Upper lobe of left lung (tissue), 6 donors: ENCODE measurements at regions not wholly inside any gene's neighbourhood (a gene's known extent, or its start where the extent isn't known, plus 50 kb on each side); places are given as distances from the start of the nearest gene placed in this dataset.

Experiments
- ATAC-seq, 2 donors: fragments of 200-7000 bp; cut with Tn5 transposase; one replicate each; pipeline ENCODE4 v1.9.1; 2022; ENCODE audit warnings: mild to moderate bottlenecking in 2 of 2, moderate library complexity in 2 of 2; ENCODE audit not compliant: low FRiP score in 2 of 2
- DNase-seq, 2 donors: peaks; one replicate each; pipeline ENCODE4 v3.0.0-alpha.2; 2019 to 2020
- H3K27ac ChIP-seq, 4 donors: fragments of 200-600 bp; sonication (generic); one replicate each; pipeline ENCODE4 v1.5.1; 2016 to 2019
- H3K27me3 ChIP-seq, 4 donors: fragments of 200-600 bp; sonication (generic); one replicate each; pipeline ENCODE4 v1.5.1; 2017 to 2019
- H3K36me3 ChIP-seq, 4 donors: fragments of 200-600 bp; sonication (generic); one replicate each; pipeline ENCODE4 v1.5.1; 2016 to 2019
- H3K4me1 ChIP-seq, 4 donors: fragments of 200-600 bp; sonication (generic); one replicate each; pipeline ENCODE4 v1.5.1; 2018 to 2019
- H3K4me3 ChIP-seq, 4 donors: fragments of 200-600 bp; sonication (generic); one replicate each; pipeline ENCODE4 v1.5.1; 2017 to 2019; ENCODE audit warnings: mild to moderate bottlenecking in 2 of 4, moderate library complexity in 1 of 4
- H3K9me3 ChIP-seq, 4 donors: fragments of 200-600 bp; sonication (generic); one replicate each; pipeline ENCODE4 v1.5.1; 2018 to 2019
- CTCF ChIP-seq, 6 experiments: fragments of 450-650 bp in 4 of 6; fragments of 200-600 bp in 2 of 6; sonication (generic) in 2 of 6; IDR thresholded peaks; one replicate each; pipeline ENCODE4 v1.5.1; 2016 to 2019; ENCODE audit warnings: antibody characterized with exemption in 6 of 6
- EP300 ChIP-seq, 4 donors: sonication (generic); formaldehyde crosslinking; IDR thresholded peaks; one replicate each; pipeline ENCODE4 v1.5.1; 2017; ENCODE audit warnings: antibody characterized with exemption in 4 of 4, control low read depth in 2 of 4
- POLR2A ChIP-seq, 4 donors: fragments of 450-650 bp; IDR thresholded peaks; one replicate each; pipeline ENCODE4 v1.5.1; 2016 to 2017; ENCODE audit warnings: antibody characterized with exemption in 4 of 4, mild to moderate bottlenecking in 2 of 4
- POLR2AphosphoS5 ChIP-seq, 2 donors: sonication (generic); formaldehyde crosslinking; IDR thresholded peaks; one replicate each; pipeline ENCODE4 v1.5.1; 2017; ENCODE audit warnings: antibody characterized with exemption in 2 of 2
- WGBS, 2 donors: methylation state at CpG; one replicate each; pipeline ENCODE4 v1.1.5; 2017 to 2018; 5-methylcytosine and 5-hydroxymethylcytosine counted together
- donor health status: DM: no; HTN: no; CAD: no; lungs with moderate emphysema.
- donor health status: DM: no; HTN: yes; CAD: no; lungs with severe emphysema.

GRCh38 chr6:78025502-78025901 is 372.7 kb downstream of the MEI4 start:
- H3K27ac ChIP-seq = no peak overlapping the region
- no peaks in the 10 kb centered on the region for H3K36me3 ChIP-seq
- H3K4me3 ChIP-seq = no peak overlapping the region
- no peaks in the 10 kb centered on the region for H3K27me3 ChIP-seq
- TF ChIP-seq CTCF (IDR thresholded peaks at IDR 0.05) (no peak), POLR2A (IDR thresholded peaks at IDR 0.05) (no peak), POLR2AphosphoS5 (IDR thresholded peaks at IDR 0.05) (no peak), EP300 (IDR thresholded peaks at IDR 0.05) (no peak)
- H3K4me1 ChIP-seq = no peaks in the 10 kb centered on the region
- DNase-seq (no peak), ATAC-seq (no peak)
- no peaks in the 10 kb centered on the region for H3K9me3 ChIP-seq

DNA sequence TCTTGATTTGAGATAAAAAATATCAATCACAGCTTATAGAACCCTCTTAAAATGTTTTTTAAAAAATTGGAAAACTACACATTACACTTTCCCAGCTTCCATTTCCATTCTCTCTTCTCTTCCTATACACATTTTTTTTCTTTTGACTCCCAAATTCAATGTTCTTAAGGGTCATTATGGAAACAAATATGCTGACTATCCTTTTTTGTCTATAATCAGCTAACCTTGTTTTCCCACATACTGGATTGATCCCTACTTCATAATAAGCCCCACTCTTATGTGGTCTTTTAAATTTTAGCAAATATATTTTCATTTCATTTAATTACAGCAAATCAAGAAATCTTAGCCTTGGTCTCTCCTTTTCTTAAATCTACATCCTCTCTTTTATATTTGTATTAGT is 378.4 kb downstream of the MEI4 start:
- DNase-seq (no peak), ATAC-seq (no peak)
- Histone ChIP-seq H3K9me3 (no peaks in the 10 kb centered on the region), H3K27ac (no peak overlapping the region), H3K36me3 (no peaks in the 10 kb centered on the region), H3K4me1 (no peaks in the 10 kb centered on the region), H3K4me3 (no peak overlapping the region), H3K27me3 (no peaks in the 10 kb centered on the region)
- no peak for TF ChIP-seq POLR2A (IDR thresholded peaks at IDR 0.05)
- TF ChIP-seq POLR2AphosphoS5 (IDR thresholded peaks at IDR 0.05) = no peak
- TF ChIP-seq EP300 (IDR thresholded peaks at IDR 0.05) = no peak
- TF ChIP-seq CTCF (IDR thresholded peaks at IDR 0.05) = no peak

- DNase-seq (no peak), ATAC-seq (no peak)
- Histone ChIP-seq H3K36me3 (no peaks in the 10 kb centered on the region), H3K4me3 (no peak overlapping the region), H3K4me1 (no peaks in the 10 kb centered on the region), H3K27ac (no peak overlapping the region), H3K9me3 (no peaks in the 10 kb centered on the region), H3K27me3 (no peaks in the 10 kb centered on the region)
- WGBS, 2 donors = 88 to 98% methylated on average over 1 of the region's 1 CpG
- no peak for TF ChIP-seq CTCF (IDR thresholded peaks at IDR 0.05)
Measured at GRCh38 chr6:78059171-78059570, 406.3 kb downstream of the MEI4 start.

DNA sequence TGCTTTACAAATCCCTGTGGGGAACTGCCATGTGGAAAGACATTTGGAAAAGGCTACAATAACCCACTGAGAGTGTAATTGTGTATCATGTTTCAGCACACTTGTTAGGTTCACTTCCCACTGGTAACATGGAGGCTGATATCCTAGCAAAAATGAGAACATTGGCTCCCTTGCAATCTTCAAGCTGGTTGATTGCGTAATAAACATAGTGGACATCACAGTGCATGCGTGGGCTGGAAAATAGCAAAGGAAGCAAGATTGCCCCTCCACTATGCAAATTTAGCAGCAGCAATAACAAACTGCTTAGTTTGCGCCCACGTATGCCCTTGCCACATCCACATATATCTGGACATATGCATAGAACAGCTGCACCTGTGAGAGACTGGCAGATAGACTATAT is 410.2 kb downstream of the MEI4 start:
- H3K9me3 ChIP-seq = no peaks in the 10 kb centered on the region
- no peak overlapping the region for H3K4me3 ChIP-seq
- no peaks in the 10 kb centered on the region for H3K4me1 ChIP-seq
- no peaks in the 10 kb centered on the region for H3K27me3 ChIP-seq
- no peak for DNase-seq
- H3K27ac ChIP-seq = no peak overlapping the region
- TF ChIP-seq CTCF (IDR thresholded peaks at IDR 0.05) = no peak
- no peak for TF ChIP-seq EP300 (IDR thresholded peaks at IDR 0.05)
- TF ChIP-seq POLR2AphosphoS5 (IDR thresholded peaks at IDR 0.05) = no peak
- TF ChIP-seq POLR2A (IDR thresholded peaks at IDR 0.05) = no peak
- H3K36me3 ChIP-seq = no peaks in the 10 kb centered on the region
- 89 to 90% methylated on average over 4 of the region's 4 CpGs for WGBS, 2 donors
- no peak for ATAC-seq

DNA sequence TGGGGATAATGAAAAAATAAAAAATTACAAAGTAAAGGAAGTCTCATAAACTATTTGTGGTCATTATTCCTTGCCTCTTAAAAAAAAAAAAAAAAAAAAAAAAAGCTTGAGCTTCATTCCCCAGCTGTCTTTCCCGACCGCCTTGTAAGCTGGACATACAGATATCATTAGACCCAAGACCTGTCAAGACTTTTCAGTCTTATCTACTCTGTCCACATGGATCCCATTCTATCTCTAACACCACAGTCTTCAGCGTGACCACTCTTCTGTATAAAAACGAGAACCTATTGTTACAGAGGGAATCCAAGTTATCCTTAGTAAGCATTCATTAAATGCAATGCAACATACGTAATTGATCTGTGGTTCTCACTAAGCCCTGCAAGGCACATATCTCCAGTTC is 423.5 kb downstream of the MEI4 start:
- H3K36me3 ChIP-seq = no peaks in the 10 kb centered on the region
- no peak overlapping the region for H3K4me3 ChIP-seq
- DNase-seq (no peak), ATAC-seq (no peak)
- H3K27ac ChIP-seq = no peak overlapping the region
- H3K9me3 ChIP-seq = no peaks in the 10 kb centered on the region
- H3K27me3 ChIP-seq = no peaks in the 10 kb centered on the region
- WGBS, 2 donors = 81 to 83% methylated on average over 5 of the region's 5 CpGs
- H3K4me1 ChIP-seq = no peaks in the 10 kb centered on the region
- no peak for TF ChIP-seq POLR2A (IDR thresholded peaks at IDR 0.05)
- no peak for TF ChIP-seq POLR2AphosphoS5 (IDR thresholded peaks at IDR 0.05)
- TF ChIP-seq EP300 (IDR thresholded peaks at IDR 0.05) = no peak
- TF ChIP-seq CTCF (IDR thresholded peaks at IDR 0.05) = no peak
